HK-2 (cell line): ENCODE measurements at regions not wholly inside any gene's neighbourhood (a gene's known extent, or its start where the extent isn't known, plus 50 kb on each side); places are given as distances from the start of the nearest gene placed in this dataset.

Experiments
- DNase-seq: peaks from one replicate; pipeline ENCODE4 v3.0.0-alpha.2; 2018; ENCODE audit not compliant: unreplicated experiment

- no peak for DNase-seq
These were observed 136.4 kb upstream of the COPS8 start for GRCh38 chr2:236949089-236949905.

GRCh38 chr2:236951830-236952475 lies 133.7 kb upstream of the COPS8 start:
- no peak for DNase-seq

GRCh38 chr2:236954641-236955040 lies 131.0 kb upstream of the COPS8 start:
- no peak for DNase-seq

GRCh38 chr2:236955521-236956030 lies 130.1 kb upstream of the COPS8 start:
- no peak for DNase-seq

GRCh38 chr2:236956031-236956618 lies 129.6 kb upstream of the COPS8 start:
- no peak for DNase-seq

- DNase-seq, result no peak
These were observed 129.0 kb upstream of the COPS8 start for GRCh38 chr2:236956641-236957040.

- no peak for DNase-seq
These were observed 126.7 kb upstream of the COPS8 start for GRCh38 chr2:236959036-236959435.

- DNase-seq, result no peak
These were observed 125.8 kb upstream of the COPS8 start for GRCh38 chr2:236959876-236960275.

GRCh38 chr2:236960531-236960930 lies 125.2 kb upstream of the COPS8 start:
- no peak for DNase-seq

- no peak for DNase-seq
These were observed 122.9 kb upstream of the COPS8 start for GRCh38 chr2:236962816-236963215.

- no peak for DNase-seq
These were observed 122.0 kb upstream of the COPS8 start for GRCh38 chr2:236963631-236964182.

GRCh38 chr2:236964291-236964690 lies 121.4 kb upstream of the COPS8 start:
- no peak for DNase-seq

GRCh38 chr2:236965021-236965840 lies 120.5 kb upstream of the COPS8 start:
- DNase-seq, result no peak

- no peak for DNase-seq
These were observed 119.9 kb upstream of the COPS8 start for GRCh38 chr2:236965841-236966096.

- DNase-seq, result no peak
These were observed 118.2 kb upstream of the COPS8 start for GRCh38 chr2:236967499-236967783.

- DNase-seq, result no peak
These were observed 117.4 kb upstream of the COPS8 start for GRCh38 chr2:236968101-236968879.

- DNase-seq, result no peak
These were observed 116.7 kb upstream of the COPS8 start for GRCh38 chr2:236968880-236969534.

- DNase-seq, result no peak
These were observed 115.7 kb upstream of the COPS8 start for GRCh38 chr2:236969767-236970655.

GRCh38 chr2:236970656-236971010 lies 115.1 kb upstream of the COPS8 start:
- DNase-seq, result no peak
